SU-DHL-6 (cell line): ENCODE measurements at regions not wholly inside any gene's neighbourhood (a gene's known extent, or its start where the extent isn't known, plus 50 kb on each side); places are given as distances from the start of the nearest gene placed in this dataset.
"Not testable (repeated sequence)": the region's sequence is repeated elsewhere in the genome, so short reads cannot be mapped to it uniquely, and the experiment has no call there.

Experiments
- H2AFZ ChIP-seq: fragments of 200-600 bp; sonication (generic); 2 replicates; pipeline ENCODE4 v1.6.1; 2014; ENCODE audit warnings: low read depth, mild to moderate bottlenecking, moderate library complexity, mixed read lengths, antibody characterized with exemption, low read length; ENCODE audit not compliant: severe bottlenecking
- H3F3A ChIP-seq: fragments of 200-600 bp; shearing (Covaris generic); 2 replicates; pipeline ENCODE4 v1.6.0; 2016; ENCODE audit warnings: antibody characterized with exemption, mild to moderate bottlenecking; ENCODE audit not compliant: insufficient read depth
- H3K27ac ChIP-seq: fragments of 200-600 bp; sonication (generic); 2 replicates; pipeline ENCODE4 v1.5.1; 2016; ENCODE audit warnings: low read depth, mild to moderate bottlenecking, low read length, moderate library complexity, mixed read lengths
- H3K27me3 ChIP-seq: fragments of 200-600 bp; sonication (generic), shearing (Covaris generic); 2 replicates; pipeline ENCODE4 v1.6.0; 2014; ENCODE audit warnings: mild to moderate bottlenecking, low read length
- H3K36me3 ChIP-seq: fragments of 200-600 bp; sonication (generic); 2 replicates; pipeline ENCODE4 v1.6.1; 2014; ENCODE audit warnings: mild to moderate bottlenecking, low read length, mixed read lengths
- H3K4me2 ChIP-seq: fragments of 300-600, 200-600 bp; shearing (Covaris generic), sonication (generic); 2 replicates; pipeline ENCODE4 v1.6.0; 2014; ENCODE audit warnings: low read length, low read depth, mild to moderate bottlenecking; ENCODE audit not compliant: poor library complexity, severe bottlenecking
- H3K4me3 ChIP-seq: fragments of 200-600 bp; sonication (generic); 2 replicates; pipeline ENCODE4 v1.5.1; 2014; ENCODE audit warnings: antibody characterized with exemption, low read length, mild to moderate bottlenecking, mixed read lengths; ENCODE audit not compliant: insufficient read depth, poor library complexity, severe bottlenecking
- H3K79me2 ChIP-seq: fragments of 200-600 bp; sonication (generic); 2 replicates; pipeline ENCODE4 v1.6.1; 2014; ENCODE audit warnings: mild to moderate bottlenecking, low read length, moderate library complexity; ENCODE audit not compliant: insufficient read depth
- H3K9ac ChIP-seq: fragments of 200-600 bp; sonication (generic); 2 replicates; pipeline ENCODE4 v1.7.0; 2014; ENCODE audit warnings: mild to moderate bottlenecking, low read length
- H3K9me2 ChIP-seq: fragments of 200-600 bp; sonication (generic); replicated peaks from 2 replicates; pipeline ENCODE4 v1.6.1; 2014; ENCODE audit warnings: low read length; ENCODE audit not compliant: insufficient read depth
- H3K9me3 ChIP-seq: fragments of 200-600 bp; sonication (generic); 2 replicates; pipeline ENCODE4 v1.6.1; 2014; ENCODE audit warnings: low read length, mixed read lengths; ENCODE audit not compliant: insufficient read depth
- H4K20me1 ChIP-seq: fragments of 200-600 bp; sonication (generic); 2 replicates; pipeline ENCODE4 v1.6.1; 2014; ENCODE audit warnings: low read depth, mild to moderate bottlenecking, antibody characterized with exemption, low read length, moderate library complexity, mixed read lengths
- EZH2phosphoT487 ChIP-seq: fragments of 200-600 bp; sonication (generic), shearing (Covaris generic); conservative IDR thresholded peaks from 2 replicates; pipeline ENCODE4 v1.6.1; 2018; ENCODE audit warnings: mild to moderate bottlenecking, antibody characterized with exemption, low read length, moderate library complexity, mixed read lengths
- TF ChIP-seq, protein P1 (sequence below): fragments of 200-600 bp; sonication (generic); IDR thresholded peaks from one replicate; pipeline ENCODE4 v1.5.1; 2017; ENCODE audit warnings: antibody characterized with exemption, mild to moderate bottlenecking, low read length, moderate library complexity; ENCODE audit not compliant: insufficient read depth, poor library complexity, severe bottlenecking

DNA sequence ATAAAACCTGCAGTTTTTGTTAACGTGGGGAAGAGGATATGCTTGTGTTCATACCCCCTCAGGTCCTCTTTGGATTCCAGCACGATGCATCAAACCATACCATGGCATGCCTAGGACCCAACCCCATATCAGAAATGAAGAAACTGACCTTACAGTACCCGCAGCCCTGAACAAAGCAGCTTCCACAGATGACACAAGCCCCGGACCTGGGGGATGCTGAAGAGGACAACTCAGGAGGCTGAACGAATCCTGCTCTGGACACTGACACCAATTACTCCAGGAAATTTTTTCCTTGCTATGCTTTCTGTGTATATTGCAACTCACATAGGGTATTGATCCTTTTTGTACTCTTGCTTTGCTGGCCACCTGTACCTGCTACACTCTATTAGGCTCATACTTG lies 129.6 kb downstream of the ZNF675 start:
- H3K27me3 ChIP-seq, result no peaks in the 10 kb centered on the region

DNA sequence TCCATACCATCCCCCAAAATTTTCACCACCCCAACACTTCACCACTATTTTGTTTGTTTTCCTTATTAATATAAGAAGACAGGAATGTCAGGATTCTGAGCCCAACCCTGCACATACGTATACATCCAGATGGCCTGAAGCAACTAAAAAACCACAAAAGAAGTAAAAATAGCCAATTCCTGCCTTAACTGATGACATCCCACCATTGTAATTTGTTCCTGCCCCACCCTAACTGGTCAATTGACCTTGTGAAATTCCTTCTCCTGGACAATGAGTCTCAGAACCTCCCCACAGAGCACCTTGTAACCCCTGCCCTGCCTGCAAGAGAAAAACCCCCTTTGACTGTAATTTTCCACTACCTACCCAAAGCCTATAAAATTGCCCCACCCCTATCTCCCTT lies 132.5 kb downstream of the ZNF675 start:
- Histone ChIP-seq H3F3A (no peaks in the 10 kb centered on the region), H3K4me3 (no peak overlapping the region), H4K20me1 (no peaks in the 10 kb centered on the region), H3K9me2 (no peaks in the 10 kb centered on the region), H3K9me3 (no peaks in the 10 kb centered on the region), H2AFZ (no peak overlapping the region), H3K36me3 (no peaks in the 10 kb centered on the region), H3K79me2 (no peaks in the 10 kb centered on the region), H3K27ac (no peak overlapping the region), H3K9ac (no peak overlapping the region), H3K4me2 (no peak overlapping the region), H3K27me3 (no peaks in the 10 kb centered on the region)
- TF ChIP-seq, protein P1, sequence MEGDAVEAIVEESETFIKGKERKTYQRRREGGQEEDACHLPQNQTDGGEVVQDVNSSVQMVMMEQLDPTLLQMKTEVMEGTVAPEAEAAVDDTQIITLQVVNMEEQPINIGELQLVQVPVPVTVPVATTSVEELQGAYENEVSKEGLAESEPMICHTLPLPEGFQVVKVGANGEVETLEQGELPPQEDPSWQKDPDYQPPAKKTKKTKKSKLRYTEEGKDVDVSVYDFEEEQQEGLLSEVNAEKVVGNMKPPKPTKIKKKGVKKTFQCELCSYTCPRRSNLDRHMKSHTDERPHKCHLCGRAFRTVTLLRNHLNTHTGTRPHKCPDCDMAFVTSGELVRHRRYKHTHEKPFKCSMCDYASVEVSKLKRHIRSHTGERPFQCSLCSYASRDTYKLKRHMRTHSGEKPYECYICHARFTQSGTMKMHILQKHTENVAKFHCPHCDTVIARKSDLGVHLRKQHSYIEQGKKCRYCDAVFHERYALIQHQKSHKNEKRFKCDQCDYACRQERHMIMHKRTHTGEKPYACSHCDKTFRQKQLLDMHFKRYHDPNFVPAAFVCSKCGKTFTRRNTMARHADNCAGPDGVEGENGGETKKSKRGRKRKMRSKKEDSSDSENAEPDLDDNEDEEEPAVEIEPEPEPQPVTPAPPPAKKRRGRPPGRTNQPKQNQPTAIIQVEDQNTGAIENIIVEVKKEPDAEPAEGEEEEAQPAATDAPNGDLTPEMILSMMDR, result no peak
- no peak for TF ChIP-seq EZH2phosphoT487

More for the DNA sequence above, 129.6 kb downstream of the ZNF675 start:
- no peak overlapping the region for H3K4me3 ChIP-seq
- H3K9ac ChIP-seq, result no peak overlapping the region
- H3K36me3 ChIP-seq, result no peaks in the 10 kb centered on the region
- no peaks in the 10 kb centered on the region for H3F3A ChIP-seq
- H3K27ac ChIP-seq, result no peak overlapping the region
- TF ChIP-seq, protein P1, result no peak
- no peak for TF ChIP-seq EZH2phosphoT487
- H4K20me1 ChIP-seq, result no peaks in the 10 kb centered on the region
- H3K9me3 ChIP-seq, result no peaks in the 10 kb centered on the region
- H3K4me2 ChIP-seq, result no peak overlapping the region
- no peak overlapping the region for H2AFZ ChIP-seq
- H3K9me2 ChIP-seq, result no peaks in the 10 kb centered on the region
- no peaks in the 10 kb centered on the region for H3K79me2 ChIP-seq

DNA sequence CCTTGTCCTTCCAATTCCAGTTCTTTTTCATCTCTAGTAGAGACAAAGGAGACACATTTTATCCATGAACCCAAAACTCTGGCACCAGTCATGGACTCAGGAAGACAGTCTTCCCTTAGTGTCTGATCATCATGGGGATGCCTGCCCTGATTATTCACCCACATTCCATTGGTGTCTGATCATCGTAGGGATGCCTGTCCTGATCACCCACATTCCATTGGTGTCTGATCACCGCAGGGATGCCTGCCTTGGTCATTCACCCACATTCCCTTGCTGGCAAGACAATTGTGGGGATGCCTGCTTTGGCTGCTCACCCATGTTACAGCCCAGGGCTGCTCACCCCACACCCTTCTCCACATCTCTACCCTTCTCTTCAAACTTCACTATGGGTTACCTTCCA lies 136.9 kb downstream of the ZNF675 start:
- H3K36me3 ChIP-seq, H3F3A ChIP-seq, H3K9me3 ChIP-seq, H2AFZ ChIP-seq, H3K9ac ChIP-seq, H3K4me2 ChIP-seq, H3K79me2 ChIP-seq, H3K4me3 ChIP-seq, H3K27me3 ChIP-seq, H3K9me2 ChIP-seq, H4K20me1 ChIP-seq, H3K27ac ChIP-seq: not testable (repeated sequence)

DNA sequence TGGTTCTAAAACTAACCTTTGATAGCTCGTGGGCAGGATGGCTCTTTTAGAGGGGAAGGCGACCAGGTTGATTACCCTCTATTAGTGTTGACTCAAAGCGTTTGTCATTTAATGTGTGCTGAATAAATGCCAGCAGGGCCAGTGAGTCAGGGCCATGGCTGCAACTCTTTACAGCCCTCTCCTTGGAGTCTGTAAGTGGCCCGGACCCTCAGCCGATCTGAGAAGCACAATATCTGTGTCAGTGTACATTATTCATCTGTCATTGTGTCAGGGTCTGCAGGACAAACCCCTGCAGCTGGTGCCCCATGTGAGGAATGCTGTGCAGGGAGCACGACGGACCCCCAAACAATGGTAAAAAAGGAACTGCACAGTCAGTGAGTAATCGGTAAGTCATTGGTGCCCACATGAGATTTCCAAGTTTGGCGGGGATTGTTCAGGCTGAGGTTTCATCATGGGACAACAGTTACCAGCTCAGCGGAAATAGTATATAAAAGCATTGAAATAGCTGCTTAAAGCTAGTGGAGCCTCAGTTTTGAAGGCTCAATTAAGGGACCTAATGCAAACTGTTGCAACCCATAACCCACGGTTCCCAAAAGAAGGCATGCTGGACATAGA lies 139.1 kb downstream of the ZNF675 start:
- no peak overlapping the region for H3K27ac ChIP-seq
- H3K27me3 ChIP-seq, result no peaks in the 10 kb centered on the region
- H3K4me2 ChIP-seq, result no peak overlapping the region
- H3F3A ChIP-seq, result no peaks in the 10 kb centered on the region
- no peak overlapping the region for H2AFZ ChIP-seq
- H3K79me2 ChIP-seq, result no peaks in the 10 kb centered on the region
- H3K9me3 ChIP-seq, result no peaks in the 10 kb centered on the region
- H3K9ac ChIP-seq, result no peak overlapping the region
- H3K4me3 ChIP-seq, result no peak overlapping the region
- H3K9me2 ChIP-seq, result no peaks in the 10 kb centered on the region
- no peaks in the 10 kb centered on the region for H4K20me1 ChIP-seq
- no peaks in the 10 kb centered on the region for H3K36me3 ChIP-seq
- TF ChIP-seq, protein P1, result no peak
- no peak for TF ChIP-seq EZH2phosphoT487
